GM21717 (cell line): ENCODE measurements at regions not wholly inside any gene's neighbourhood (a gene's known extent, or its start where the extent isn't known, plus 50 kb on each side); places are given as distances from the start of the nearest gene placed in this dataset.
"Not testable (repeated sequence)": the region's sequence is repeated elsewhere in the genome, so short reads cannot be mapped to it uniquely, and the experiment has no call there.

Experiments
- ATAC-seq: cut with Tn5 transposase; IDR thresholded peaks from one replicate; pipeline ENCODE4 v1.9.1; 2021; ENCODE audit warnings: mild to moderate bottlenecking, moderate library complexity; ENCODE audit not compliant: unreplicated experiment

- no peak for ATAC-seq
Observed at GRCh38 chr6:168864541-168865460, 388.8 kb downstream of the THBS2 start.

GRCh38 chr6:168863467-168863866 lies 390.2 kb downstream of the THBS2 start:
- ATAC-seq = no peak

GRCh38 chr6:168862346-168862980 lies 391.2 kb downstream of the THBS2 start:
- no peak for ATAC-seq

GRCh38 chr6:168860987-168861386 lies 392.7 kb downstream of the THBS2 start:
- ATAC-seq = no peak

GRCh38 chr6:168860341-168860740 lies 393.3 kb downstream of the THBS2 start:
- ATAC-seq = no peak

- no peak for ATAC-seq
Observed at GRCh38 chr6:168858926-168859325, 394.7 kb downstream of the THBS2 start.

GRCh38 chr6:168856914-168857313 lies 396.7 kb downstream of the THBS2 start:
- no peak for ATAC-seq

GRCh38 chr6:168852376-168852884 lies 401.2 kb downstream of the THBS2 start:
- ATAC-seq = no peak

- ATAC-seq = no peak
Observed at GRCh38 chr6:168851460-168852375, 401.9 kb downstream of the THBS2 start.

GRCh38 chr6:168850027-168850736 lies 403.5 kb downstream of the THBS2 start:
- not testable (repeated sequence) for ATAC-seq

- no peak for ATAC-seq
Observed at GRCh38 chr6:168849459-168849858, 404.2 kb downstream of the THBS2 start.

GRCh38 chr6:168848797-168849196 lies 404.8 kb downstream of the THBS2 start:
- ATAC-seq = no peak

GRCh38 chr6:168844821-168845609 lies 404.0 kb downstream of the SMOC2 start:
- ATAC-seq = no peak

- ATAC-seq = not testable (repeated sequence)
Observed at GRCh38 chr6:168842632-168843212, 401.7 kb downstream of the SMOC2 start.

GRCh38 chr6:168841609-168842278 lies 400.8 kb downstream of the SMOC2 start:
- ATAC-seq = no peak

GRCh38 chr6:168840932-168841331 lies 399.9 kb downstream of the SMOC2 start:
- ATAC-seq = not testable (repeated sequence)

GRCh38 chr6:168840299-168840698 lies 399.3 kb downstream of the SMOC2 start:
- not testable (repeated sequence) for ATAC-seq

GRCh38 chr6:168838037-168838399 lies 397.0 kb downstream of the SMOC2 start:
- no peak for ATAC-seq
